Keratinocyte (primary cell): ENCODE measurements at regions not wholly inside any gene's neighbourhood (a gene's known extent, or its start where the extent isn't known, plus 50 kb on each side); places are given as distances from the start of the nearest gene placed in this dataset.

Source experiments
- EZH2 ChIP-seq: IDR thresholded peaks from one replicate; pipeline ENCODE4 v1.6.1; 2012; ENCODE audit warnings: inconsistent platforms, mild to moderate bottlenecking, low read length, moderate library complexity
- TF ChIP-seq, protein P1 (sequence below), 3 experiments: IDR thresholded peaks in 1 of 3; conservative IDR thresholded peaks in 1 of 3; optimal IDR thresholded peaks in 1 of 3; 2 replicates in 2 of 3; 3 replicates in 1 of 3; pipeline versions ENCODE3 to v1.5.1; 2011; ENCODE audit warnings: low read length in 3 of 3, mild to moderate bottlenecking in 3 of 3, moderate library complexity in 2 of 3, control low read depth in 1 of 3, inconsistent platforms in 1 of 3; ENCODE audit not compliant: insufficient read depth in 2 of 3; ENCODE audit errors: extremely low read depth in 1 of 3

- TF ChIP-seq, protein P1, sequence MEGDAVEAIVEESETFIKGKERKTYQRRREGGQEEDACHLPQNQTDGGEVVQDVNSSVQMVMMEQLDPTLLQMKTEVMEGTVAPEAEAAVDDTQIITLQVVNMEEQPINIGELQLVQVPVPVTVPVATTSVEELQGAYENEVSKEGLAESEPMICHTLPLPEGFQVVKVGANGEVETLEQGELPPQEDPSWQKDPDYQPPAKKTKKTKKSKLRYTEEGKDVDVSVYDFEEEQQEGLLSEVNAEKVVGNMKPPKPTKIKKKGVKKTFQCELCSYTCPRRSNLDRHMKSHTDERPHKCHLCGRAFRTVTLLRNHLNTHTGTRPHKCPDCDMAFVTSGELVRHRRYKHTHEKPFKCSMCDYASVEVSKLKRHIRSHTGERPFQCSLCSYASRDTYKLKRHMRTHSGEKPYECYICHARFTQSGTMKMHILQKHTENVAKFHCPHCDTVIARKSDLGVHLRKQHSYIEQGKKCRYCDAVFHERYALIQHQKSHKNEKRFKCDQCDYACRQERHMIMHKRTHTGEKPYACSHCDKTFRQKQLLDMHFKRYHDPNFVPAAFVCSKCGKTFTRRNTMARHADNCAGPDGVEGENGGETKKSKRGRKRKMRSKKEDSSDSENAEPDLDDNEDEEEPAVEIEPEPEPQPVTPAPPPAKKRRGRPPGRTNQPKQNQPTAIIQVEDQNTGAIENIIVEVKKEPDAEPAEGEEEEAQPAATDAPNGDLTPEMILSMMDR (optimal IDR thresholded peaks at IDR 0.05 in 1 of 3, IDR thresholded peaks at IDR 0.05 in 1 of 3, conservative IDR thresholded peaks at IDR 0.05 in 1 of 3; ENCODE audit: extremely low read depth in 1 of 3, insufficient read depth in 2 of 3, low read length in 3 of 3): no peak
- TF ChIP-seq EZH2: no peak
Measured at GRCh38 chr3:59578129-59578528, 528.3 kb upstream of the CFAP20DC start.
